SKM-1 (cell line): ENCODE measurements at regions not wholly inside any gene's neighbourhood (a gene's known extent, or its start where the extent isn't known, plus 50 kb on each side); places are given as distances from the start of the nearest gene placed in this dataset.
"Not testable (repeated sequence)": the region's sequence is repeated elsewhere in the genome, so short reads cannot be mapped to it uniquely, and the experiment has no call there.

Experiments used
- DNase-seq: peaks from one replicate; lab custom pipeline; 2025; ENCODE audit not compliant: unreplicated experiment; lab: John Stamatoyannopoulos, UW

DNA sequence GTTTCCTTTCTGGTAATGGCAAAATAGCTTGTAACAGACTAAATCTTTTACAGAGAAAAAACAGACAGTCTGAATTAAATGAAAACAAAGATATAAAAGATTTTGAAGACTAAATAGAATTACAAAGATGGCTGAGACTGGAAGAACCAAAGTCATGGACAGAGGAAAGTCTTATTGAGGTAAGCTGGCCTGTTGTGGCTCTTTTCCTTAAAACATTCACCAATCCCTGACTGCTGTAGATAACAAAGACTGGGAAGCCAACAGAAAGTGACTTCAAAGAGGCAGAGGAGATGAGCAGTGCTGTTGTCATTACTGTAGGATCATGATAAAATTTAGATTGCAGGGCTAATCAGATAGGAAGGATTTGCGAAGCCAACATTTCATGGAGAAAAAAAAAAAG is 517.0 kb downstream of the KIF2B start:
- DNase-seq = no peak

DNA sequence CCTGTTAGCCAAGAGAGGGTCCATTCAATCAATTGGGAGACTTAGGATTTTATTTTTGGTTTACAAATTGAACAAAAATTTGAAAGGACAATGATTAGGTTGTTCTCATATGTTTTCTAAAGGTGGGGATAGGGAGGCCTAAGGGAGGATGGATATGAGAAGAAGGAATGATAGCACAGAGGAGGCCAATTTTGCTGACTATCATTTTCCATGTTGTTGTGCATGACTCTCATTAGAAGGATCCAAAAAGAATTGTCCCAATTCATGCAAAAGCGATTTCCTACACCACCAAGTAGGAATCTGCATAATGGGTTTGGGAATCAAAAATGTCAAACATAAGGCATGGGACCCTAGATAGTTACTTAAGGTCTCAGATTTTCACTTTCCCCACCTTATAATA is 524.8 kb downstream of the KIF2B start:
- DNase-seq = no peak

DNA sequence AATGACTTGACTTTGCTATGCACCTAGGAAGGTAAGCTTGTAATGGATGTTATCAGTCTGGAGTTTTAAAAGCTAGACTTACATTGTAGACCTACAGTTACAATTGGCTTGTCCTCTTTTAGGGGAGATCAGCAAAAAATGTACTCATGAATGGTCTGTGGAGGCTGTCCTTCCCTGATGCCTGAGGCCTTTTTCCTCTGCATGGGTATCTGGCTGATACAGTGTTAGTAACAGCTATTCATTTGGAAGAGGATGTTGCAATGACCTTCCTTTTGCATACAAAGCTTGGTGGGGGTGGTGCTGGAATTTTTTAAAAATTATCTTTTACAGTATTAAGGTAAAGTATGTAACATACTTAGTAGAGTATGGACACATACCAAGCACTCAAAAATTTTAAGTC is 525.5 kb downstream of the KIF2B start:
- DNase-seq = no peak

DNA sequence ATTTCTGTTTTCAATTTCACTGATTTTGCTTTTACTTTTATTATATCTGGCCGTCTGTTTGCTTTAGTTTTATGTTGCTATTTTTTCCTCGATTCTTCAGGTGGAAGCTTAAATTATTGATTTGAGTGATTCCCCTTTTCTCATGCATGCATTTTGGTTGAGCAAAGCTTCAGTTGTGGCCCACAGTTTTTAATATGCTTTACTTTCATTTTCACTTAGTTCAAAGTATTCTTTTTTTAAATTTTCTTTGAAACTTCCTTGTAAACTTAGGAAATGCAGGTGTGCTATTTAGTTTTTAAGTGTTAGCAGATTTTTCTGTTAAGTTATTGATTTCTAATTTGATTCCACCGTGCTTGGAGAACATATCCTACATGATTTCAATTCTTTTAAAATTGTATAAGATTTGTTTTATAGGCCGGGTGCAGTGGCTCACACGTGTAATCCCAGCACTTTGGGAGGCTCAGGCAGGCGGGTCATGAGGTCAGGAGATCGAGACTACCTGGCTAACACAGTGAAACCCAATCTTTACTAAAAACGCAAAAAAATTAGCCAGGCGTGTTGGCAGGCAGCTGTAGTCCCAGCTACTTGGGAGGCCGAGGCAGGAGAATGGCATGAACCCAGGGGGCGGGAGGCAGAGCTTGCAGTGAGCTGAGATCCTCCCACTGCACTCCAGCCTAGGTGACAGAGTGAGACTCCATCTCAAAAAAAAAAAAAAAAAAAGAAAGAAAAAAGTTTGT is 531.2 kb downstream of the KIF2B start:
- DNase-seq = no peak

DNA sequence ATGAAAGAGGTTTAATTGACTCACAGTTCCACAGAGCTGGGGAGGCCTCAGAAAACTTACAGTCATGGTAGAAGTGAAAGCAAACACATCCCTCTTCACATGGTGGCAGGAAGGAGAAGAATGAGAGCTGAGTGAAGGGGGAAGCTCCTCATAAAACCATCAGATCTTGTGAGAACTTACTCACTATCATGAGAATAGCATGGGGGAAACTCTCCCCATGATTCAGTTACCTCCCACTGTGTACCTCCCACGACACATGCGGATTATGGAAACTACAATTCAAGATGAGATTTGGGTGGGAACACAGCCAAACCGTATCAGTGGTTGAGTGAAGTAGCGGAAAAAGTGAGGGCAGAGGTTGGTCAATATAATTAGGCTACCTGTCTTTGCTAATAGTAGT is 538.3 kb downstream of the KIF2B start:
- DNase-seq = not testable (repeated sequence)

DNA sequence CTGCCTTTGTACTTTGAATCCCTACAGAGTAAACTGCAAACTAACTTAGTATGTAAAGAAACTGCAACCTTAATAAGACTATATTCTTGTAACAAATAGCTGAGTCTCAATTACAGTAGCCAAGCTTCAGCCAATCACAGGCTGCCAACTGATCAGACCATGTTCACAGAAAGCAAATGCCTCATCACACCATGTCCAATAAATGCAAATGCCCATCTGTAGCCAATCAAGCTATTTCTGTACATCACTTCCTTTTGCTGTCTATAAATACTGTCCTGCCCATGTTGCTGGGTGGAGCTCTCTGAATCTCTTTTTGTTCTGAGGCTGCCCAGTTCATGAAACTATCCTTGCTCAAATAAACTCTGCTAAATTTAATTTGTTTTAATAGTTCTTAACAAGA is 531.7 kb upstream of the TOM1L1 start:
- DNase-seq = no peak

DNA sequence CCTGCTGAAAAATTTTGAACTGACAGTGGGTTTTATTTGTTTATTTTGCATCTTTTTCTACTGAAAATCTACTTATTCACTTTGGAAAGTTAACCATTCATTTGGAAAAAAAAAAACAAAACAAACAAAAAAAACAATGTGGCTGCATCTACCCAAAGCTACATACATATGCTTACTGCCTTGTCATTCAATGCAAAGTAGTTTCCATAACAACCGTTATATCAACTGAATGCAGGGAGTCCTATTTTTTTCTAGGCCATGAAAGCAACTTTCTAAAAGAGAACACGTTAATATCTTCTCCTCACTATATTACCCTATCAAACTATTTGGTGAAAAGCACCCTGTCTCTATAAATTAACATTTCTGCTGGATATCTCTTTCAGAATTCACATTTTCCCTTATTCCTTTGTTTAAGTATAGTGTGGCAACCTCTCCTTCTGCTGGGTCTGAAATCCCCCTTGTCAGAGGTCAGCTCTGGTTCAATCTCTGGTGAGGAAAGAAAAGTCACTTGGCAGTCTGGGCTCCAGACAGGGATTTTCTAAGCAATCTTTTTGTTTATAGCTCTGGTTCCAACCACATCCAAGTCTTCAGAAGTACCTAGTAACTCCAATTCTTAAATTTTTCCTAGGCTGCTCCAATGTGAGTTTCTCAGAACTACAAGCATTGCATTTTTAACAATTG is 528.4 kb upstream of the TOM1L1 start:
- no peak for DNase-seq

DNA sequence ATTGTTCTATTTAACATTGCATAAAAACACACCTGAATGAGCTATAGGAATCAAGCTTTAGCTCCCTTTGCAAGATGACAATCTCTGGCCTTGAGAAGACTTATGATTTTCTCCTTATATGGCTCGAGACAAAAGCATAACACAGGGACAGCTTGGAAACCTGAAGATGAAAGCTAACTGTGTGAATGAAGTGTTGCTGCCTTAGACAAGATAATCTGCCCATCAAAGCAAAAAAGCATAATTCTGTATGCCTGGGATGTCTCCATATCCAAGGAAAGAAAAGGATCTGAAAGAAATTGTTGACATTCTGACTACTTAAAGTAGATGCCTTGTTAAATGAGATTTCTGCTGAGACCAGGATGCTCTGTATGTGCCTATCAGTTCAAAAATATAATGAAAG is 526.7 kb upstream of the TOM1L1 start:
- no peak for DNase-seq

DNA sequence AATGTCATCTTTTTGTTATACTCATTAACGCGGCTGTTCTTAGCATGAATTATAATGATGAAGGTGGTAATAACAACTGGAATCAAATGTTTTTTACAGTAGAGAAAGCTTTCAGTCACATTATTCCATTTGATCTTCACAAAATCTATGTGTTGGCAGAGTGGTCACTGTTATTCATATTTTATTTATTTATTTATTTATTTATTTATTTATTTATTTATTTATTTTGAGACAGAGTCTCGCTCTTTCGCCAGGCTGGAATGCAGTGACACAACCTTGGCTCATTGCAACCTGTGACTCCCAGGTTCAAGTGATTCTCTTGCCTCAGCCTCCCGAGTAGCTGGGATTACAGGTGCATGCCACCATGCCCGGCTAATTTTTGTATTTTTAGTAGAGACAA is 524.2 kb upstream of the TOM1L1 start:
- DNase-seq = not testable (repeated sequence)

DNA sequence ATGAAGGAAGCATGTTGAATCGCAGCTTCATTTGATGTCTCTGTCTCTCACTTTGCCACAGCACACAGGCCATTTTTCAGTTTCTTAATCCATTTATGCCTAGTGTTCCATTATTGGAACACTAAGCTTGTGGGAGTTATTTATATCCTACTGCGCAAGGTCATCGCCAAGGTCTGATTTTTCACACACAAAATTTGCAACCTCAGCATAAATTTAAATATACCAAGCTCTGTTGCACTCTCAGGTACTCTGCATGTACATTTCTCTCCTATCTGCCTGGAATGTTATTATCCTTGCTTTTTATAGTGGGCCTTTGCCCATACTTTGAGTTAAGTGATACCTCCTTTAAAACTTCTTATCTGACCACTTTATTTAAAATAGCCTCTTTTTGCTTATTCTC is 519.2 kb upstream of the TOM1L1 start:
- no peak for DNase-seq

DNA sequence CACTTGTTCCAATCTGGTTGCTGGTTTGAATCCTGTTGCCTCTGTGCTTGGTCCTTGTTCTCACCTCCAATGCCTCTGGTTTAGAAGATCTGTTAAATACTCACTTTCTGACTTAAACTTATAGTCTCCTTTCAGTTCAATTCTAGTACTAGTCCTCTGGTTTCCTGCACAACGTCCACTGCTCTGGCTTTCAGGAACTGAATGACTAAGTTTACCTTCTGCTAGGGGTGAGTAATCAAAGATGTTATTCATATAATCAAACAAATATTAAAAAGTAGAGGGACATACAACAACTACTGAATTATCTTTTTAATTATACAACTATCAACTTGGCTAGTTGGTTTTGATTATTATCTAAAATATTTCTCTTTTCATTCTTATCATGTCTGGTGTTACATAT is 496.4 kb upstream of the TOM1L1 start:
- DNase-seq = no peak

DNA sequence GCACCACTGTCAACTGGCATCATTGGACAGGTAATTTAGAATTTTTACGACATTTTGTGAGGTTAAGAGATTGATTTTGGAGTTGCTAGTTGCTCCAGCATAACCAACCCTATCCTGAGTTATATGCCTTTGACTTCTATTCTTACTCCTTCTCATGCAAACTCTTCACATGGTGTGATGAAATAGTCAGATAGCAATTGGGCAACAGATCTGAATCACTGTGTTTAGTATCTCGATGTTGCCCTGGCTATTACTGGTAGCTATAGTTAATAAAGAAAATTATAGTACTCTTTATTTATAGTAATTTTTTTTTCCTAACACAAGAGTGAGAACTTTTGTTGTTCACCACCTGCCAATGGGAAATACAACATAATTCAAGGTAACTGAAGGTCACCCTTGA is 494.8 kb upstream of the TOM1L1 start:
- no peak for DNase-seq

DNA sequence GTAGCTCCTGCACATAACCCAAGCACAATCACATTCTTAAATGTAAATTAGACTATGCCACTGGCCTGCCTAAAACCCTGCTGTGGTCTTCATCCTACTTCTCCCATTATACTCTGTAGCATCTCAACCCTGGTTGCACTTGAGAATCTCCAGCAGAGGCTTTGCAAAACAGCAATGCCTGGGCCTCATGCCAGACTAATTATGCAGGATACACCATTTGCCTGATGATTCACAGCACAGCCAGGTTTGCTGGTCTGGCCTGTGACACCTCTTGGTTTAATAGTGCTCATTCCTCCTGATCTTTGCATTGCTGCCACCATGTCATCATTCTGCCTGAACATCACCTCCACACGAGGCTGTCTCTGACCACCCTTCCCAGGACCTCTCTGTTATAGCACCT is 491.9 kb upstream of the TOM1L1 start:
- no peak for DNase-seq

DNA sequence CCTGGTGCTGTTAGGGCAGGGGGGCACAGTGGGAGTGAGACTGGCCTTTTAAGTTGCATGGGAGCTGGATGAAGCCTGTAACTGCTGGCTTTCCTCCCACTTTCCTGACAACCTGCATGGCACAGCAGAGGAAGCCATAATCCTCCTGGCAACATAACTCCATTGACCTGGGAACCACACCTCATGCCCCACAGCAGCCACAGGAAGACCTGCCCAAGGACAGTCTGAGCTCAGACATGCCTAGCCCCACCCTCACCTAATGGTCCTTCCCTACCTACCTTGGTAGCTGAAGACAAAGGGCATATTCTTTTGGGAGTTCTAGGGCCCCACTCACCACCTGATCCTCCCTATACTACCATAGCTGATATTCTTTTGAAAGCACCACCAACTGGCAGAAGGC is 482.2 kb upstream of the TOM1L1 start:
- no peak for DNase-seq

DNA sequence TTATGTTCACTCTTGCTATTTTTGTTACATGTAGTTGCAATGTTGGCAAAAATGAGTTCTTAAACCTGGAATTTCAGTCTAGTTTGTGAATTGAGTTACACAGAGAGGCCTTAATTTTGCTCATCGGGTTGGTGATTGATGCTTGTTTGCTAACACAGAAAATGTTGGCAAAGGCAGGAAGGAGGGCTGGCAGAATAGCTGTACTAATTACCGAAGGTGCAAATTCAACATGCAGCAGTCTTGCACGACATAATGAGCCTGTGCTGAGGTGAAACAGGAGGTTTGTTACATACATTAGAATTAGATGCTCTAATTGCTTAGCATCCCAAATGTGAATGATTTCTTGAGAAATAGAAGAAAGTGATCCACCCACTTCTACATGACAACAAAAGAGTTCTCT is 475.0 kb upstream of the TOM1L1 start:
- DNase-seq = no peak

DNA sequence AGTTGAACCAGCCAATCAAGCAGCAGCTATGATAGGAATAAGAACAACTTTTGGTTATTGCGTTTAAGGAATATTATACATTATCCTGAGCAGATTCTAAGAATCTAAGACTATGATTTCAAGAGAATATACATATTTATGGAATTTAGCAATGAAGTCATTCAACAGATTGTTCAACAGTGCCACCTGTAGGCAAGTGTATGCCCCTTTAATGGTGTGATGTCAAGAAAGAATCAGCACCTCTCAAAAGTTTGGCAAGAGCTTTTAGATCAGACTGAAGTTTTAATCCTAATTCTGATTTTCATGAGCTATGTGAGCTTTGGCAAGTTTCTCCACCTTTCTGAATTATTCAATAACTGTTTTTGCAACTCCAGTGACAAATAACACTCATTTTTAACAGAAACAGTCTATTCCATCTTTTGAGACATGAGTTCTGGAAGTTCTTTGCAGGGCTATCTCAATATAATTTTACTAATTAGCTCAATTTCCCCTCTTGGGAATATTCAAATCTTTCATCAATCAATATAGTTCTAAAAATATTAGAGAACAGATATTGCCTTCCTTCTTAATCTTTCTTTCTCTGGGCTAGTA is 474.3 kb upstream of the TOM1L1 start:
- DNase-seq = no peak

DNA sequence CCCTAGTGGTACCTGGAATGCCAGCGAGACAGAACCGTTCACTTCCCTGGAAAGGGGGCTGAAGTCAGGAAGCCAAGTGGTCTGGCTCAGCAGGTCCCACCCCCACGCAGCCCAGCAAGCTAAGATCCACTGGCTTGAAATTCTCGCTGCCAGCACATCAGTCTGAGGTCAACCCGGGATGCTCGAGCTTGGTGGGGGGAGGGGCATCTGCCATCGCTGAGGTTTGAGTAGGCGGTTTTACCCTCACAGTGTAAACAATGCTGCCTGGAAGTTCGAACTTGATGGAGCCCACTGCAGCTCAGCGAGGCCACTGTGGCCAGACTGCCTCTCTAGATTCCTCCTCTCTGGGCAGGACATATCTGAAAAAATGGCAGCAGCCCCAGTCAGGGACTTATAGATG is 464.7 kb upstream of the TOM1L1 start:
- no peak for DNase-seq

DNA sequence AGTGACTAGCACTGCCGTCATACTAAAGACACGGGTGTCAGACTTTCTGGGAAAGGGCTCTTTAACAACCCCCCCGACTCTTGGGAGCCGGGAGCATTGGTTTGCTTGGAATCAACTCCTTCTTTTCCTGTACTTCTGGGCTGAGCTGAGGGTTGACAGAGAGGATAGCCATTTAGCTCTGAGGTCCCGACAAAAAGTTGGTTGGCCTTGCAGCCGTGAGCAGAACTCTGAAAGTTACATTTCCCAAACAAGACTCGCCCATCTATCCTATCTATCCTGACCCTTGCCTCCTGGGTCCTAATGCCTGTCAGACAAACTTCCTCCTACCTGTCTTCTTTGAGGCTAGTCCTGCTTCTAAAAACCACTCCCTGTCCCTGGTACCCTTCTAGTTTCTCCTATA is 460.8 kb upstream of the TOM1L1 start:
- no peak for DNase-seq

DNA sequence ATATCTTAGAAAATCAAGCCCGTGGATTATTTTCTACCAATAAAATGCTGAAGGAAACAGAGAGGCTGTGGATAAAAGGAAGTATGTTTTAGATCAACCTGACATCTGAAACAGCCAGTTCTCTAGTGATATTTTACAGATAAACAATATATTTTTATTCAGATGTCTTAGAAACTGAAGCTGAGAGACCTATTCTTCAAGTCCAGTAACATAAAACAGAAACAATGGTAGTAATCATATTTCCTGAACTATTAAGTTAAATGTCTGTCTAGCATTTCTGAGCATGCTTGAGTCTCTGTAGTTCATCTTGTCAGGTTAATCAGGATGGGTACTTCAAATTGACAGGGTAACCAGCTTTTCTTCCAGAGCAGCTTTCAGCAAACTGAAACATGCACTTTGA is 449.6 kb upstream of the TOM1L1 start:
- DNase-seq = no peak

DNA sequence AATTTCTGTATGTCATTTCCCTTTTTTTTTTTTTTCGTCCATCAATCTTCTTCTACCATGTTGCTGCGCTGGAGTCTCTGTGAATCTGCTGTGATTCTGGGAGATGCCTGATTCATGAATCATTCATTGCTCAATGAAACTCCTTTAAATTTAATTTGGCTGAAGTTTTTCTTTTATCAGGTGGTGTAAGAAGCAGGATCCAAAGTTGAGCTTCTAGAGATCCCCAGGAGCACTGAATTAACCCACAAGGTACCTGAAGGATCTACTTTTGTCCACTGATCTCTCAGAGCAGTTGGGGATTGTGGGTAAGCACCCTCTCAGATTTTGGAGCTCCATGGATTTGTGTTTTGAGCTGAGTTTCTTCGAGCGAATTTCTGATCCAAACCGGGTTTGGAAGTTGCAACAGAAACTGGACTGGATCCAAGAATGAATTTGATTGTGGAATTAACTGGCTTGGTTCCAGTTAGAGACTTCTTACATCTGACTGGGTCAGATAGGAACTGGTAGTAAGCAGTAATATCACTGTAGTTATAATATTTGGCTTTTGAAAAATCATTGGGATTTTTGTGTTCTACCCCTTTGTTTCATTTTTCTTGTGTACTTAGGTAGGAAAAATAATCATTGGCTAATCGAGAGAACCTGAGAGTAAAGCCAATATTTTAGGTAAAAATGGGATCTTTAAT is 447.8 kb upstream of the TOM1L1 start:
- no peak for DNase-seq

DNA sequence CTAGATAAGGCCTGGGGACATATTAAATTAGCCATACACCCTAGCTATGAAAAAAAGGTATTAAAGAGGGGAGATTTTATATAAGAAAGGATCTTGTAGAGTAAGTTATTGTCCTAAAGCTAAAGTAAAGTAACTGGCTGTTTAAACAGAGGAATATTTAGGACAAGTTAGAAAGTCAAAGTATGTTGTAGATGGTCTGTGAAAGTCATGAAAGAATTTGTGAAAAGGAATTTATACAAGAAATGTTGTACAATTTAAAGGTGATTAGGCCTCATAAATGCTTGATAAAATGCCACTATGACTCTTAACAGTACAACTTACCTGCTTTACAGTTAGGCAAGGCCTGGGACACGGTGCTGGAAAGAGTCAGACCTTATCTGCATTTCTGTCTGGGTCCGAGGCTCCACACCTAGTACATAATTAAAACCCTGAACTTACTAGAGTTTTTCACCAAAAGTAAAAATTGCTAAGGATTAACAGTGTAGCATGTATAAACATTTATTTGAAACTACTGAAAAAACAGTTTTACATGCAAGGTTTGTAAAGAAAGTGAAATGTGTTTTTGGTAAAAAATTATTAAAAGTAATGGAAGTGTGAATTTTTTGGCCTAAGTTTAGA is 445.3 kb upstream of the TOM1L1 start:
- no peak for DNase-seq

DNA sequence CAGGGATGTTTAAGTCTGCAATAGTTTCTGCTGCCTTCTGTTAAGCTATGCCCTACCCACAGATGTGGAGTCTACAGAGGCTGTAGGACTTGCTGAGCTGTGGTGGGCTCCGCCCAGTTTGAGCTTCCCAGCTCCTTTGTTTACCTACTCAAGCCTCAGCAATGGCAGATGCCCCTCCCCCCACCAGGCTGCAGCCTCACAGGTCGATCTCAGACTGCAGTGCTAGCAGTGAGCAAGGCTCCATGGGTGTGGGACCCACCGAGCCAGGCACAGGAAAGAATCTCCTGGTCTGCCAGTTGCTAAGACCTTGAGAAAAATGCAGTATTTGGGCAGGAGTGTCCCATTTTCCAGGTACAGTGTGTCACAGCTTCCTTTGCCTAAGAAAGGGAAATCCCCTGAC is 435.2 kb upstream of the TOM1L1 start:
- not testable (repeated sequence) for DNase-seq
